ENCODE measurements at regions not wholly inside any gene's neighbourhood (a gene's known extent, or its start where the extent isn't known, plus 50 kb on each side); places are given as distances from the start of the nearest gene placed in this dataset.

DNA sequence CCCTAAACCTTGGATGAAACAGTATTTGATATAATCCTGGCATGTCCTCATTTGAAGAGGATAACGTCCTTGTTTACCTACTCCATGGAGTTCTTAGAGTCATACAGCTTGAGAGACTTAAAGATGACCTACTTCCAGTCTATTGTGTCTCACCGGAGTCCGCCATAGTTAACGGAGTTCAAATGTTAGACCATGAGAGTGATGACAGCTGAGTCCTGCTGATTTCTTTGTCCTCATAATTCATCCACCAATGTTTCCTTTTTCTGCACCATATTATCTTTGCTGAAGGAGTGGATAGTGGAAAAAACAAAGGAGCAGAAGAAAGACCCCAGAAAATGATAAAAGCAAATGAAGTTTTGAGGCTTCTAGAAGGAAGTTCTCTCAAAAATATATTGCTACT is 75.8 kb upstream of the HIF1A start (continued):
- no peak for TF ChIP-seq ELF1 (IDR thresholded peaks at IDR 0.05; ENCODE audit: borderline replicate concordance, low read depth)

GRCh38 chr14:61620130-61620946 is 75.0 kb upstream of the HIF1A start:
- no peaks in the 10 kb centered on the region; the same call in 1 of the 2 replicates for H3K9me2 ChIP-seq (ENCODE audit: insufficient read depth)
- H3K36me3 ChIP-seq (ENCODE audit: control insufficient read depth in 1 of 2, insufficient read depth in 2 of 2, low read length in 2 of 2): no peaks in the 10 kb centered on the region
- no peaks in the 10 kb centered on the region for H3K9me3 ChIP-seq (ENCODE audit: control insufficient read depth in 1 of 2, insufficient read depth in 1 of 2, low read depth in 1 of 2, low read length in 2 of 2)
- no peaks in the 10 kb centered on the region for H3K79me2 ChIP-seq (ENCODE audit: insufficient read depth, low read length)
- H3K4me1 ChIP-seq (ENCODE audit: control insufficient read depth in 1 of 2, insufficient read depth in 2 of 2, low read length in 2 of 2): peaks cover 4 to 12% of the 10 kb centered on the region in 2 experiments; a peak in 2 of 4 replicates
- no peaks in the 10 kb centered on the region for H4K20me1 ChIP-seq (ENCODE audit: insufficient read depth)
- no peak overlapping the region for H3K4me2 ChIP-seq (ENCODE audit: low read length)
- no peak overlapping the region for H3K4me3 ChIP-seq (replicated peaks in 1 of 2; ENCODE audit: low read depth in 1 of 2, low read length in 2 of 2)
- TF ChIP-seq RAD21 (IDR thresholded peaks at IDR 0.05; ENCODE audit: low read depth) (no peak), TCF7L2 (IDR thresholded peaks at IDR 0.05; ENCODE audit: borderline replicate concordance, extremely low read depth, insufficient read depth, insufficient read length) (no peak), ZFX (IDR thresholded peaks at IDR 0.05) (no peak), SRF (IDR thresholded peaks at IDR 0.05; ENCODE audit: low read depth) (no peak), CBX3 (IDR thresholded peaks at IDR 0.05; ENCODE audit: low read depth) (no peak), ZNF274 (IDR thresholded peaks at IDR 0.05; ENCODE audit: low read depth, low read length) (no peak), POLR2A (IDR thresholded peaks at IDR 0.05; ENCODE audit: borderline replicate concordance, extremely low read depth, insufficient read depth, insufficient read length) (no peak), POLR2AphosphoS5 (IDR thresholded peaks at IDR 0.05; ENCODE audit: low read depth, low read length) (no peak)
- CTCF ChIA-PET: interaction anchor here (0.5 kb wide), 1 partner anchor 284 kb away, joined by 3 read pairs; no protein-coding TSS in a partner anchor
- BruUV-seq (replicated peaks): no TSS peak
- no peaks in the 10 kb centered on the region for H3K27me3 ChIP-seq (ENCODE audit: insufficient read depth, low read length)
- ATAC-seq: no peak
- H2AFZ ChIP-seq (ENCODE audit: low read depth, low read length, poor library complexity, severe bottlenecking): no peak overlapping the region
- no peak overlapping the region for H3K9ac ChIP-seq (ENCODE audit: low read length)
- no peak for DNase-seq (ENCODE audit: low read depth, low spot score)
- RAD21 ChIA-PET (ENCODE audit: low non-redundant PET in 1 of 2, low total read pairs in 2 of 2, uncharacterized antibody in 2 of 2, unreplicated experiment in 2 of 2): no interaction called here
- POLR2A ChIA-PET: no interaction called here
- intact Hi-C loops (cut with micrococcal nuclease): no loop called here
- H3K27ac ChIP-seq (ENCODE audit: low read depth, low read length): no peak overlapping the region
